Hepatocyte (in vitro differentiated cells): ENCODE measurements at regions not wholly inside any gene's neighbourhood (a gene's known extent, or its start where the extent isn't known, plus 50 kb on each side); places are given as distances from the start of the nearest gene placed in this dataset.

Experiments
- CTCF ChIP-seq: fragments of 200-600 bp; sonication (generic); IDR thresholded peaks from 2 replicates; pipeline ENCODE4 v1.5.1; 2016; ENCODE audit warnings: antibody characterized with exemption, mild to moderate bottlenecking; ENCODE audit not compliant: poor library complexity
- EZH2 ChIP-seq: fragments of 200-600 bp; sonication (generic); IDR thresholded peaks from 2 replicates; pipeline ENCODE4 v1.6.1; 2016; ENCODE audit warnings: antibody characterized with exemption, mild to moderate bottlenecking, borderline replicate concordance
- EZH2phosphoT487 ChIP-seq: fragments of 200-600 bp; sonication (generic); IDR thresholded peaks from one replicate; pipeline ENCODE4 v1.6.1; 2018; ENCODE audit warnings: antibody characterized with exemption, mild to moderate bottlenecking, low read depth, moderate library complexity; ENCODE audit not compliant: unreplicated experiment, severe bottlenecking

- no peak for TF ChIP-seq CTCF
- TF ChIP-seq EZH2: no peak
- no peak for TF ChIP-seq EZH2phosphoT487
These were observed 50.2 kb upstream of the PODXL start for GRCh38 chr7:131606346-131607290.
